CD4-positive, CD25-positive, alpha-beta regulatory T cell (primary cell): ENCODE measurements at regions not wholly inside any gene's neighbourhood (a gene's known extent, or its start where the extent isn't known, plus 50 kb on each side); places are given as distances from the start of the nearest gene placed in this dataset.

Experiments used
- ATAC-seq, 2 donors: fragments of 150-1000 bp; cut with Tn5 transposase; one replicate each; pipeline ENCODE4 v1.10.0; 2021; ENCODE audit warnings: low read depth in 2 of 2, moderate number of reproducible peaks in 2 of 2, moderate library complexity in 1 of 2
- DNase-seq, 3 donors: peaks; one replicate each; pipeline versions ENCODE4 v3.0.0 to v3.0.0-alpha.2; 2012 to 2022; ENCODE audit warnings: mixed read lengths in 1 of 3
- H3K27ac ChIP-seq: one replicate; pipeline ENCODE4 v1.7.0; 2013; ENCODE audit warnings: mild to moderate bottlenecking, low read length; ENCODE audit not compliant: insufficient read depth, poor library complexity, severe bottlenecking
- H3K27me3 ChIP-seq: one replicate; pipeline ENCODE4 v1.7.0; 2013; ENCODE audit warnings: low read length; ENCODE audit not compliant: control insufficient read depth, insufficient read depth
- H3K36me3 ChIP-seq: one replicate; pipeline ENCODE4 v1.7.0; 2013; ENCODE audit warnings: mild to moderate bottlenecking, low read length, moderate library complexity; ENCODE audit not compliant: control insufficient read depth, insufficient read depth
- H3K4me1 ChIP-seq: 2 replicates; pipeline ENCODE4 v1.7.0; 2013; ENCODE audit warnings: mild to moderate bottlenecking, low read length; ENCODE audit not compliant: insufficient read depth, control insufficient read depth, poor library complexity, severe bottlenecking
- H3K4me3 ChIP-seq: one replicate; pipeline ENCODE4 v1.7.0; 2013; ENCODE audit warnings: low read depth, mild to moderate bottlenecking, low read length, moderate library complexity
- H3K9me3 ChIP-seq, 2 experiments: 1 replicate in 1 of 2; 2 replicates in 1 of 2; pipeline ENCODE4 v1.7.0; 2013; ENCODE audit warnings: low read length in 2 of 2, mild to moderate bottlenecking in 1 of 2, moderate library complexity in 1 of 2; ENCODE audit not compliant: control insufficient read depth in 2 of 2
- H3K27ac Mint-ChIP-seq, 3 donors: one replicate each; pipeline ENCODE4 v1.8.0; 2020 to 2022; ENCODE audit warnings: mild to moderate bottlenecking in 3 of 3, mixed read lengths in 3 of 3, moderate library complexity in 2 of 3
- H3K27me3 Mint-ChIP-seq: one replicate; pipeline ENCODE4 v1.8.0; 2022; ENCODE audit warnings: mild to moderate bottlenecking, mixed read lengths
- H3K36me3 Mint-ChIP-seq: one replicate; pipeline ENCODE4 v1.8.0; 2020; ENCODE audit warnings: mixed read lengths
- H3K4me1 Mint-ChIP-seq, 4 donors: one replicate each; pipeline ENCODE4 v1.8.0; 2020 to 2022; ENCODE audit warnings: mixed read lengths in 4 of 4, mild to moderate bottlenecking in 1 of 4
- H3K4me3 Mint-ChIP-seq, 4 donors: one replicate each; pipeline ENCODE4 v1.8.0; 2020 to 2022; ENCODE audit warnings: mild to moderate bottlenecking in 4 of 4, mixed read lengths in 4 of 4, moderate library complexity in 3 of 4
- H3K9me3 Mint-ChIP-seq, 7 donors: one replicate each; pipeline ENCODE4 v1.8.0; 2020 to 2022; ENCODE audit warnings: mixed read lengths in 7 of 7, mild to moderate bottlenecking in 3 of 7, moderate library complexity in 2 of 7

DNA sequence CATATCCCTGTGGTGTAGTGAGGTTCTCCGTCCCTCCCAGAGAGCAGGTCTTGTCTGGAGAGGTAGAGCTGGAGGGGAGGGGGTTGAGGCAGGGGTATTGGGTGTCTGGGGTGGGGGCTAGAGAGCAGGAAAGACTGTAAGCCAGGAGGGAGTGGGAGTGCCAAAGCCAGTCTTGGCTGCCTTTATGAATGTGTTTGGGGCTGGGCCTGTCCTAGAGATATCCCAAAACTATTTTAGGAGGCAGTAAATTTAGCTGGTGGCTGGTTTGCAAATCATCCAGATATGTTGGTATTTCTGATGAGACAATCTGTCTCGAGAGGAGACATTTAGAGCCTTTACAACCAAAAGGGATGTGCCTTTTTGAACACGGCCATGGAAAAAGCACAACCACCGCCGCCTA is 166.6 kb downstream of the TLE3 start:
- Histone ChIP-seq H3K4me3 (no peak overlapping the region), H3K9me3 (no peaks in the 10 kb centered on the region), H3K27ac (no peak overlapping the region), H3K27me3 (peaks cover 7% of the 10 kb centered on the region), H3K4me1 (no peaks in the 10 kb centered on the region), H3K36me3 (no peaks in the 10 kb centered on the region)
- Mint-ChIP-seq H3K27me3 (peaks cover 27% of the 10 kb centered on the region), H3K4me1 (no peaks in the 10 kb centered on the region), H3K27ac (no peak overlapping the region), H3K4me3 (no peak overlapping the region), H3K9me3 (peaks cover 0 to 10% (median 1%) of the 10 kb centered on the region in 7 donors), H3K36me3 (no peaks in the 10 kb centered on the region)
- DNase-seq (no peak), ATAC-seq (no peak)

DNA sequence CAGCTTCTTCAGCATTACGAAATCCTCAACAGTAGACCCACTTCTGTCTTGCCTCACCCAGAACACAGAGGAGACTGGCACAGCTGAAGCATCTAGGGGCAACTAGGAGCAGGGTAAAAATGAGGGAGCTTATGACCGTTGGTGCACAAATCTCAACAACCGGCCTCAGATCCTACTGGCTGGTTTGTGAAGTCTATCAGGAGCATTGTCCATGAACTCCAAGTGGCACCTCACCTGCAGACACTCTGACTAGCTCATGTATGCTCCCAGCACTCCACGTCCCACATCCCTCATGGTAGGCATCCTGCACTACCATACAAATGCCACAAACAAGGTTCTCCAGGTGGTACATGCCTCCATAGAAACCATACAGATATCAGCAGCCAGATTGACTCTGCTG is 163.1 kb downstream of the TLE3 start:
- DNase-seq (no peak), ATAC-seq (no peak)
- peaks cover 10% of the 10 kb centered on the region for H3K27me3 ChIP-seq
- Mint-ChIP-seq H3K36me3 (no peaks in the 10 kb centered on the region), H3K4me3 (no peak overlapping the region), H3K9me3 (peaks cover 0 to 9% (median 1%) of the 10 kb centered on the region in 7 donors), H3K4me1 (no peaks in the 10 kb centered on the region), H3K27ac (no peak overlapping the region), H3K27me3 (peaks cover 28% of the 10 kb centered on the region)
- no peak overlapping the region for H3K27ac ChIP-seq
- no peaks in the 10 kb centered on the region for H3K36me3 ChIP-seq
- H3K9me3 ChIP-seq, result no peaks in the 10 kb centered on the region
- H3K4me3 ChIP-seq, result no peak overlapping the region
- no peaks in the 10 kb centered on the region for H3K4me1 ChIP-seq

DNA sequence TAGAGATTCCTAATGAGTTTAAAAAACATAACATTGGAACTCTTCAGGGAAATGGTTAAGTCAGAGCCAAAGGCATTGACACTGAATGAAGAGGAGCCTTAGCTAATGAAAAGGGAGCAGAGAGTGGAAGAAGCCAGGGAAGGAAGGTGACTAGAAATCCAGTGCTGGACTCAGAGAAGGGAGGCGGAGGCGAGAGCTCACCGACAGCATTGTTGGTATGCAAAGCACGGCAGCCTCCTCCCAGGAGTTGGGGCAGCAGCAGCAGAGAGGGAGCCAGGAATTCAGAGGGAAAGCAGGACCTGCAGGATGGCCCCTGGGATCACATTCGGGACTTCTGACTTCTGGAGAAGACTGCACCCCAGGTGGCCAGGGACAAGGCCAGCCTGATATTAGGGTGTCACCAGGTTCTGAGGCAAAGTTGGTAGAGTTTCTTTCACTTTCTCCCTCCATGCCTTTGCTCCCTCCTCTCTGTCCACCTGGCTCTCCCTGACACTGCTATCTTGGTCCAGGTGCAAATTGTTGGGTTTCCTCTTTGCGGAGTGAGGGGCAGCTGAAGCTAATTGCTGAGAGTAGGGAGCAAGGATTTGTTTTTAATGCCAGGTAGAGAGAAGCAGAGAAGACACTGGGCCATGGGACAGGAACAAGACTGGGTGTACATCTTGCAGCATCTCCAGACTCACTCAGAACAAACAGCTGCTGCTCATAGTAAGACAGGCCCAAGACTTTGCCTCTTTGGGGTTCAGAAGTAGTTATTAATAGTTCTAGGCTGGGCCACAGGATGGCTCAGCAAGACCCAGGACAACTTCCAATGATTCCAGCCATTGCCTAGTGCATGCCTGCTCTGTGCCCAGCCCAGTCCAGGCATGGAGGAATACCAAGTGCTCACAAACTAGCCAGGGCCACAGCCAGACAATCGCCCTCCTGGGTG is 157.9 kb downstream of the TLE3 start:
- no peak overlapping the region for H3K27ac Mint-ChIP-seq
- H3K4me1 Mint-ChIP-seq, result no peaks in the 10 kb centered on the region
- peaks cover 0 to 9% (median 0%) of the 10 kb centered on the region in 7 donors for H3K9me3 Mint-ChIP-seq
- no peak for ATAC-seq
- Histone ChIP-seq H3K4me1 (no peaks in the 10 kb centered on the region), H3K36me3 (no peaks in the 10 kb centered on the region), H3K27ac (no peak overlapping the region), H3K9me3 (no peaks in the 10 kb centered on the region), H3K4me3 (no peak overlapping the region), H3K27me3 (peaks cover 11% of the 10 kb centered on the region)
- H3K36me3 Mint-ChIP-seq, result no peaks in the 10 kb centered on the region
- H3K27me3 Mint-ChIP-seq, result peaks cover 30% of the 10 kb centered on the region
- DNase-seq, result no peak
- no peak overlapping the region for H3K4me3 Mint-ChIP-seq

DNA sequence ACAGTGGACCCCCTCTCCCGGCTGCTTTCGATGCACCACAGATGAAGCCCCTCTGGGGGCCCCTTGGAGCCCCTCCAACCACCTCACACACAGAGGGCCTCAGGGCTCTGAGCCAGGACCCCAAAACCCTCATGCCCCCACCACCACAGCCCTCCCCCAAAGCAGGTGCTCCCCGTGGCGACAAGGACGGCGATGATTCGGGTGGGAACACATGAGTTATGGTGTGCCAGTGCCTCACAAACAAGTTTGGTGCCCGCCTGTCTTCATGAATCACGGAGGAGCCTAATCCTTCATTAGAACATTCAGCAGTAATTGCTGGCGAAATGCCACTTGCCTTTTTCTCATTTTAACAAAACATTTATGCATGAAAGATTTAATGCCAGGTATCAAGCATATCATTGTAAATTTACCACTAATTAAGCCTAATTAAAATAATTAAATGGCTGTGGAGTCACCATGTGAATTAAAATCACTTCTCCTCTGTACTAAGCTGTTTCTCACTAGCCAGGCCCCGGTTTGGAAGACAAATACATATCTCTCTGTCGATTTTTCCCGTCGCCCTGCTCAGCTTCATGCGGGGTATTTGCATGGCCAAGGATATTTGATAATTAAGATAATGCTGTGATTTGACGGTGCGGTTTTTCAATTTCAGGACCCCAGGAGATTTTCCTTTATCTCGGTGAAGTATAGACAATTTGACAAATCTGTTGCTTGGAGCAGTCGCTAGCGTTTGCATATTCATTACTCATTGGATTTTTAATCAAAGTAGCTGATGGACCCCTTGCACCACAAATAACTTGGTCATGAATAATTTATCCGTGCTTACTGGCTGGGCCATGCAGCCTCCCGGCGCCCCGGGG is 157.0 kb downstream of the TLE3 start:
- no peak overlapping the region for H3K4me3 Mint-ChIP-seq
- peaks cover 24% of the 10 kb centered on the region for H3K27me3 Mint-ChIP-seq
- no peak overlapping the region for H3K27ac Mint-ChIP-seq
- peaks cover 0 to 3% (median 0%) of the 10 kb centered on the region in 7 donors for H3K9me3 Mint-ChIP-seq
- H3K36me3 Mint-ChIP-seq, result no peaks in the 10 kb centered on the region
- no peaks in the 10 kb centered on the region for H3K4me1 ChIP-seq
- peaks cover 8% of the 10 kb centered on the region for H3K27me3 ChIP-seq
- H3K36me3 ChIP-seq, result no peaks in the 10 kb centered on the region
- no peak for ATAC-seq
- no peak overlapping the region for H3K27ac ChIP-seq
- no peaks in the 10 kb centered on the region for H3K4me1 Mint-ChIP-seq
- DNase-seq, result no peak
- H3K4me3 ChIP-seq, result no peak overlapping the region
- H3K9me3 ChIP-seq, result no peaks in the 10 kb centered on the region

DNA sequence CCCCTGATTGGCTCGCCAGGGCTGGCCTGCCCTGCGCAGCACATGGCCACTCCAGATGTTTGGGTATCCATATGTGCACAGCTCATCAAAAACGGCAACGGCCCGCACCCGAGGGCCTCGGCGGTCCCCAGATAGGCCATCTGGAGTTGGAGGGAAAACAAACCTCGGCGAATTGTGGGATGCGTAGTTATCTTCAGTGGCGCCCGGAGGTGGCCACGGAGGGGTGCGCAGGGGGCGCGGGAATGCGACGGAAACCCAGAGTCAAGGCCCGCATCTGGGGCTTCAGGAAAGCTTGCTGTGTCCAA is 156.5 kb downstream of the TLE3 start:
- Histone ChIP-seq H3K9me3 (no peaks in the 10 kb centered on the region), H3K4me3 (no peak overlapping the region), H3K36me3 (no peaks in the 10 kb centered on the region), H3K27me3 (peaks cover 8% of the 10 kb centered on the region), H3K27ac (no peak overlapping the region), H3K4me1 (no peaks in the 10 kb centered on the region)
- H3K9me3 Mint-ChIP-seq, result no peaks in the 10 kb centered on the region
- H3K36me3 Mint-ChIP-seq, result no peaks in the 10 kb centered on the region
- no peak overlapping the region for H3K4me3 Mint-ChIP-seq
- peaks cover 24% of the 10 kb centered on the region for H3K27me3 Mint-ChIP-seq
- no peaks in the 10 kb centered on the region for H3K4me1 Mint-ChIP-seq
- DNase-seq (no peak), ATAC-seq (no peak)
- no peak overlapping the region for H3K27ac Mint-ChIP-seq

DNA sequence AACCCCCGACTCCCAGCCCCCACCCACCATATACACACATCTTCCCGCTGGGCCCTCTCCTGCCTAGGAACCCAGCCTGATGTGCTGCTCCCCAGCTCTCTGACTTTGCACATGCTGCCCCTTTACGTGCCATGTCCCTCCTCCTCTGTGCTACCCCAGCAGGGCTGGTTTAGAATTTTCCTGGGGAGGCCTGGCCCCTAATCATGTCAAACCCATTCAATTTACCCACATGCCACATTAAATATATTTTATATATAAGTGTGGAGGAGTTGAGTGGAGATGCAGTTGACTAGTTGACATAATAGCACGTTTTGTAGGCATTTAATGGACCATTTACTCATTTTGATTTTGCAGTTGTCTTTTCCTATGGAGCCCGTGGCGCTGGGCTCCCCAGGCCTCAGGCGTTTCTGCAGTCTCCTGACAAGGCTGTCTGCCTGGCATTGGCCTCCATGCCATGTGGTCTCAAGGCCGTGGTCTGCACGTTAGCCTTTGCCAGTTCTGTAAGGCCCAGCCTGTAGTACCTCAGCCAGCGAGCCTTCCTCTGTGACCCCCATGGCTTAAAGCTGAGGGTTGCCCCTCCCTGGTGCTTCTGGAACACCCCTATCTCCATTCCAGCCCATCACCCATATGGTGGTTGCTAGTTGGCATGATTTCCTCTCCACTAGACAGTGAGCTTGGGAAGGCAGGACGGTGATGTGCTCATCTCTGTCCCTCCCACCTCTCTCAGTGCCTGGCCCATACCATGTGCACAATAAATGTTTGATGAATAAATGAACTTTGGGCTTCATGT is 155.8 kb downstream of the TLE3 start:
- no peak for ATAC-seq
- DNase-seq, result no peak
- Histone ChIP-seq H3K27me3 (peaks cover 8% of the 10 kb centered on the region), H3K4me1 (no peaks in the 10 kb centered on the region), H3K36me3 (no peaks in the 10 kb centered on the region), H3K4me3 (no peak overlapping the region), H3K9me3 (no peaks in the 10 kb centered on the region), H3K27ac (no peak overlapping the region)
- H3K27ac Mint-ChIP-seq, result no peak overlapping the region
- H3K9me3 Mint-ChIP-seq, result no peaks in the 10 kb centered on the region
- H3K4me3 Mint-ChIP-seq, result no peak overlapping the region
- H3K27me3 Mint-ChIP-seq, result peaks cover 24% of the 10 kb centered on the region
- no peaks in the 10 kb centered on the region for H3K4me1 Mint-ChIP-seq
- no peaks in the 10 kb centered on the region for H3K36me3 Mint-ChIP-seq

DNA sequence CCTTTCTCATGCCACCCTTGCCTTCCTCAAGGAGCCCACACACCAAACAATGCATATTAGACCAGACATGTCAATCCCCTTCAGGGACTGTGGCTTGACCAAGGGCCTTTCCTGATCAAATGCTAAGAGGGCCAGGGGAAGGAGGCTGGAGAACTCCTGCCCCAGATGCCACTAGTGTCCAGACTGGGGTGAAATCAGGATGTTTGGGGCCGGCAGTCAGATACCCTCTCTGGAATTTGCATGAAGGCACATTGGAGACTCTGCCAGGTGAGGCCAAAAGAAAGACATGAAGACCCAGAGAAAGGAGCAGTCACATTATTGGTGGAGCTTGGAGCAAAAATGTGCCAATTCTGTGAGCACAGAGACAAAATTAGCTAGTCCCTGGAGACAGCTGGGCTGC is 154.1 kb downstream of the TLE3 start:
- Mint-ChIP-seq H3K4me1 (no peaks in the 10 kb centered on the region), H3K9me3 (no peaks in the 10 kb centered on the region), H3K4me3 (no peak overlapping the region), H3K36me3 (no peaks in the 10 kb centered on the region), H3K27me3 (peaks cover 18% of the 10 kb centered on the region), H3K27ac (no peak overlapping the region)
- Histone ChIP-seq H3K4me1 (no peaks in the 10 kb centered on the region), H3K4me3 (no peak overlapping the region), H3K27me3 (peaks cover 5% of the 10 kb centered on the region), H3K9me3 (no peaks in the 10 kb centered on the region), H3K36me3 (no peaks in the 10 kb centered on the region), H3K27ac (no peak overlapping the region)
- ATAC-seq (no peak), DNase-seq (no peak)
